ENCODE measurements at regions not wholly inside any gene's neighbourhood (a gene's known extent, or its start where the extent isn't known, plus 50 kb on each side); places are given as distances from the start of the nearest gene placed in this dataset.

- no peak for DNase-seq
These were observed 179.4 kb upstream of the HS6ST1 start for GRCh38 chr2:128498086-128498485.

- no peak for DNase-seq
These were observed 179.9 kb upstream of the HS6ST1 start for GRCh38 chr2:128498589-128498988.

GRCh38 chr2:128499367-128500137 is 180.9 kb upstream of the HS6ST1 start:
- DNase-seq = no peak

DNA sequence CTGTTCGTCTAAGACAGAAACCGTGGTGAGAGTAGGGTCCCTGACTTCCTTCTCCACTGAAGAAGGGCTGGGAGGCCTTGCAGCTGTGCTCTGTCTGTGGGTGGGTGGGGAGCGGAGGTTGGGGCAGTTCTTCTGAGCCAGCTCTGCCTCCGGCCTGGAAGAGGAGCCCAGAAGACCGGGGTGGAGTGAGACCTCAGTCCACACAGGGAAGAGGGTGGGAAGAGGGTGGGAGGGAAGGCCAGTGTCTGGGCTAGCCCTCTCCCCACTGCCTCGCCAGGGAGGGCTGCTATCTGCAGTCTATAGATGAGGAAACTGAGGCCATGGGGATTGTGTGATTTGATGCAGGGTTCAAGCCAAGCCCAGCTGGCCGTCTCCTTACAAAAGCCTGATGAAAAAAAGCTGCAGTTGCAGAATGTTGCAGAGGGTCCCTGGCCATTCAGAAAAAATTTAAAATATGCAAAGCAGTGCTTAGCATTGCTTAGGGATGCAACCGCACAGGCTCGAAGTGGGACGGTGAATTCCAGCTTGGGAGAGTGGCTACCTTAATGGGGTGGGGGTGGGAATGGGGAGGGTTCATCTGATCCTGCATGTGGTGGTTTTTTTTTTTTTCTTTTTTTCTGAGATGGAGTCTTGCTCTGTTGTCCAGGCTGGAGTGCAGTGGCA is 181.6 kb upstream of the HS6ST1 start:
- DNase-seq = no peak

- DNase-seq = no peak
These were observed 182.5 kb upstream of the HS6ST1 start for GRCh38 chr2:128501006-128501690.

GRCh38 chr2:128501700-128502099 is 183.0 kb upstream of the HS6ST1 start:
- DNase-seq = no peak

GRCh38 chr2:128502200-128502599 is 183.5 kb upstream of the HS6ST1 start:
- no peak for DNase-seq

- DNase-seq = no peak
These were observed 184.1 kb upstream of the HS6ST1 start for GRCh38 chr2:128502638-128503246.

- no peak for DNase-seq
These were observed 185.0 kb upstream of the HS6ST1 start for GRCh38 chr2:128503399-128504245.

- DNase-seq = no peak
These were observed 185.8 kb upstream of the HS6ST1 start for GRCh38 chr2:128504246-128505149.

DNA sequence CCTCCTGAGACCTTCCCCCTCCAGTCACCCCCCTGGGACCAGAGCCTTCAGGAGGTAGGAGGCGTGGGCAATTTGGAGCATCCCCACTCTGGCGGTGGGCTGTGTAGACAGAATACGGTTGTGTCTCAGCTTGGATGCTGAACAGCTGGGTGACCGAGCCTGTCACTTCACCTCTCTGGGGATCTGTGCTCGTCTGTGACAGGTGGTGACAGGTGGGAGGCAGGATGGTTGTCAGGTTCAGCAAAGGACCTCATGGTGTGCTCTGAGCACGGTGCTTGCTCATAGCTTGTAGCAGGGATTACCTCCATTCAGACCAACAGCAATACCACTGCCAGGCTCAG is 186.5 kb upstream of the HS6ST1 start:
- no peak for DNase-seq

DNA sequence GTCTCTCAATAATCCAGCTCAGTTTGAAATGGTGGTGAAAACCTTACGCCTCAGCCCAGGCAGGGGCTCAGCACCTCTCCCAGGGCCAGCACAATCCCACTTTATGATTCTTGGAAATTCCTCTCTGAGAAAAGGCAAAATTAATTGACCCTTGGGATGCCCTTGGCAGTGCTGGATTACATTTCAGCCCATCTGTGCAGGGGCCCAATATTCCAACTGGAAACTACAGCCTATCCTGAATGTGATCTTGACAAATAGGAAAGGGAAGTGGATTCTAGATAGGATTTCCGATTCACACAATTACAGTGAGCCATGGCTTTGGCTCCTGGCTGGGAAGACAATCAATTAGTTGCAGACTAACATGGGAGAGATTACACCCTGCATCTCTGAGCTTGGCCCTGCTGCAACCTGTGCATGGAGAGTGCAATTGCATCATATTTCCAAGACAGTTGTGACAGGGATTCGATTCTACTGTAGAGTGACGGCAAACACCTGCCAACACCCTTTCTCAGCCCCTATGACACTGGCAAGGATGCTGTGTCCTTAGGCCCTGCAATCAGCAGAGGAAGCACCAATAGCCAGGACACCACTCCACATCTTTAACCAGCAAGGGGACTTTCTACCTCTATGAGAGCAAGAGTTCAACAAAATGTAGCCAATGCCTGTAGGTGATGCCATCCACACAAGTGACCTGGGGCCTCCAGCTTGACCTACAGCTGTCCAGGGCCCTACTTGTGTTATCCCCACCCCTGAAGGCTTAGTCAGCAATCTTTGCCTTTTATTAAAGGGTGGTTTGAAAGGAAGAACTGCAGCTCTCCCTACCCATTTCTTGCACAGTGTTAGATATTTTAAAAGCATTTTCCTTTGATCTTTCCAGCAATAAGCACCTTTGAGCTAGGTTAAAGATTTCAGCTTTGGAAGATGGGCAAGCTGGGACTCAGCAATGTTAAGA is 187.2 kb upstream of the HS6ST1 start:
- DNase-seq = no peak

- DNase-seq = no peak
These were observed 187.9 kb upstream of the HS6ST1 start for GRCh38 chr2:128506534-128506933.

- no peak for DNase-seq
These were observed 192.2 kb upstream of the HS6ST1 start for GRCh38 chr2:128510701-128511397.

GRCh38 chr2:128511731-128512378 is 193.2 kb upstream of the HS6ST1 start:
- DNase-seq = no peak

DNA sequence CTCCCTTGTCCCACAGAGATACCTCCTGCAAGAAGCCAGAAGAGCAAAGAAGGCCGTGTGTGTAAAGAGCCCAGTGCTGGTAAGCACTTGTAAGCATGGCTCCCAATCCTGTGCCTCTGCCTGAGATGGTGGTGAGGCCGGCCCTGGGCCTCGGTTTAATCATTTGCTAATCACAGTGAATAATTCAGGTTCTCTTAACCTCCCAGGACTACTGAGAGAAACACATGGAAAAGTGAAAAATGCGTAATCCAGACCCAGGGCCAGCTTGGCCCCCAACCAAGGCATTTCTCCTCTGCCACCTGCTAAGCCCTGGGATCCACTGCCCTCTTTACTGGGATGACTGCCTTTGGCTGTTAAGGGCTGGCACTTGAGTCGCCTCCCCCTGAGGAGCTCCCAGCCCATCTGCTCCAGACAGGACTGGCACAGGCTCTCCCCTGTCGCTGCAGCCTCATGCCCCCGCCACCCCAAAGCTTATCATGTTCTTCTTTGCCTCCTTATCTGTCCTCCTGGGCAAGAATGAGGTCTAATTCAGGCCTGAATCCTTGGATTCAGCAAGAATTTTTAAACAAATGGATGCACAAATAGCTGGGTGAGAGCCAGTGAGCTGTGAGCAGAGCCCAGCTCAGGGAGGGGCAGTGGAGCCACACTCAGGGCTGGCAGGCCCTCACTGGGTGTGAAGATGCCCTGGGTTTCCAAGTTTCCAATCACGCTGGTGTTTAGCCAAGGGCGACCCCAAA is 193.9 kb upstream of the HS6ST1 start:
- no peak for DNase-seq

DNA sequence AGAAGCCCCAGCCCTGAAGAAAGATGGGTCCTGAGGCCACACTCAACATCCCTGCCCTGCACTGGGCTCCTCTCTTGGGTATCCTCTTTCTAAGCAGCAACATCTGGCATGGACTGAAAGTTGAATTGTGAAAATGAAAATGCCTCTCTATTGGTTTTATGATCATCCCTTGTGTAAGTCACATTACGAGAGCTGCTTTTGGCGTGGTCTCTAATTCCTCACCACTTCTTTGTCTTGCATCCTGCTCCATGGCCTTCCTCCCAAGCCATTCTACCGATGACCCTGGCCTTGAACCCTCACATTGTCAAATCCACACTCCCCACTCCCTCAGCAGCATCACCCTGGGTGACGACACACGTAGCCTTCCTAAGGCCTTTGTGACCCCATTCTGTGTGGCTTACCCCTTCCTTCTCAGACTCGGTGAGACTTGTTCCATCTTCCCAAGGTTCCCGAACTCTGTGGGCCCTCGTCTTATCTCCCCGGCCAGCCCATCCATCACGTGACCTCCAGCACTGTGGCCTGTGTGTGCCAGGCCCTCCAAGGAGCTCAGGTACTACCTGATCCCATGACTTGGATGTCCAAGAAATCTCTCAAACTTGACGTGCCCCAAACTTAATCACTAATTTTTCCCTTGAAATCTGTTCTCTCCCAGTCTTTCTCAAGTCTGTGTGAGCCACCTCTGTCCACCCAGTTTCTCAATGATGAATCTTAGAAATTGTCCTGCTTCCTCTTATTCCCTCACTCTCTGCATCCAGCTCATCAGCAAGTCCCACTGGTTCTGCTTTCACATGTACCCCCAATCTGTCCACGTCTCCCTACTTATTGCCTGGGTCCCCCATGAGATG is 194.7 kb upstream of the HS6ST1 start:
- DNase-seq = no peak

- no peak for DNase-seq
These were observed 195.3 kb upstream of the HS6ST1 start for GRCh38 chr2:128513961-128514283.

Measured in T-helper 9 cell (primary cell).